ENCODE measurements at regions not wholly inside any gene's neighbourhood (a gene's known extent, or its start where the extent isn't known, plus 50 kb on each side); places are given as distances from the start of the nearest gene placed in this dataset.
"Not testable (repeated sequence)": the region's sequence is repeated elsewhere in the genome, so short reads cannot be mapped to it uniquely, and the experiment has no call there.

GRCh38 chr2:175684466-175684865, 317.6 kb downstream of the LNPK start:
- no peak for DNase-seq (ENCODE audit: low spot score)

- DNase-seq (ENCODE audit: low spot score): no peak
These were observed 322.3 kb downstream of the LNPK start for GRCh38 chr2:175679728-175680127.

- DNase-seq (ENCODE audit: low spot score): no peak
These were observed 322.8 kb downstream of the LNPK start for GRCh38 chr2:175679231-175679630.

GRCh38 chr2:175677880-175678279, 324.2 kb downstream of the LNPK start:
- DNase-seq (ENCODE audit: low spot score): no peak

GRCh38 chr2:175676813-175677212, 325.3 kb downstream of the LNPK start:
- DNase-seq (ENCODE audit: low spot score): no peak

- not testable (repeated sequence) for DNase-seq (ENCODE audit: low spot score)
These were observed 333.3 kb downstream of the LNPK start for GRCh38 chr2:175668804-175669203.

- DNase-seq (ENCODE audit: low spot score): no peak
These were observed 339.7 kb downstream of the LNPK start for GRCh38 chr2:175662335-175662734.

- DNase-seq (ENCODE audit: low spot score): no peak
These were observed 353.4 kb downstream of the LNPK start for GRCh38 chr2:175648577-175649063.

- DNase-seq (ENCODE audit: low spot score): no peak
These were observed 355.0 kb downstream of the LNPK start for GRCh38 chr2:175647058-175647457.

GRCh38 chr2:175640655-175641054, 361.4 kb downstream of the LNPK start:
- no peak for DNase-seq (ENCODE audit: low spot score)

- DNase-seq (ENCODE audit: low spot score): no peak
These were observed 368.8 kb downstream of the LNPK start for GRCh38 chr2:175633227-175633626.

- no peak for DNase-seq (ENCODE audit: low spot score)
These were observed 370.8 kb downstream of the LNPK start for GRCh38 chr2:175631245-175631623.

- DNase-seq (ENCODE audit: low spot score): no peak
These were observed 371.5 kb downstream of the LNPK start for GRCh38 chr2:175630280-175631244.

GRCh38 chr2:175628243-175628642, 373.8 kb downstream of the LNPK start:
- DNase-seq (ENCODE audit: low spot score): no peak

GRCh38 chr2:175627405-175627804, 374.7 kb downstream of the LNPK start:
- DNase-seq (ENCODE audit: low spot score): no peak

GRCh38 chr2:175626796-175627195, 375.3 kb downstream of the LNPK start:
- no peak for DNase-seq (ENCODE audit: low spot score)

- no peak for DNase-seq (ENCODE audit: low spot score)
These were observed 377.3 kb downstream of the LNPK start for GRCh38 chr2:175624785-175625184.

- no peak for DNase-seq (ENCODE audit: low spot score)
These were observed 377.8 kb downstream of the LNPK start for GRCh38 chr2:175624211-175624761.

GRCh38 chr2:175621821-175622220, 380.2 kb downstream of the LNPK start:
- DNase-seq (ENCODE audit: low spot score): no peak

- no peak for DNase-seq (ENCODE audit: low spot score)
These were observed 382.0 kb downstream of the LNPK start for GRCh38 chr2:175620106-175620505.

GRCh38 chr2:175619179-175620045, 382.7 kb downstream of the LNPK start:
- no peak for DNase-seq (ENCODE audit: low spot score)

- no peak for DNase-seq (ENCODE audit: low spot score)
These were observed 389.8 kb downstream of the LNPK start for GRCh38 chr2:175612280-175612679.
